Femur (tissue), 1 donor: ENCODE measurements at regions not wholly inside any gene's neighbourhood (a gene's known extent, or its start where the extent isn't known, plus 50 kb on each side); places are given as distances from the start of the nearest gene placed in this dataset.

Source experiments
- DNase-seq: peaks from one replicate; pipeline ENCODE4 v3.0.0-alpha.2; 2017

- DNase-seq, result no peak
These were observed 267.9 kb downstream of the ENC1 start for GRCh38 chr5:74372502-74373064.

- DNase-seq, result no peak
These were observed 268.5 kb downstream of the ENC1 start for GRCh38 chr5:74372051-74372450.

GRCh38 chr5:74371621-74372020 lies 268.9 kb downstream of the ENC1 start:
- no peak for DNase-seq

- no peak for DNase-seq
These were observed 270.4 kb downstream of the ENC1 start for GRCh38 chr5:74370168-74370567.

- no peak for DNase-seq
These were observed 271.4 kb downstream of the ENC1 start for GRCh38 chr5:74369173-74369572.

- no peak for DNase-seq
These were observed 272.6 kb downstream of the ENC1 start for GRCh38 chr5:74367934-74368333.

- no peak for DNase-seq
These were observed 273.2 kb downstream of the ENC1 start for GRCh38 chr5:74367241-74367733.

GRCh38 chr5:74365723-74366122 lies 274.8 kb downstream of the ENC1 start:
- DNase-seq, result no peak

- DNase-seq, result no peak
These were observed 276.0 kb downstream of the ENC1 start for GRCh38 chr5:74364507-74364906.

GRCh38 chr5:74363603-74364205 lies 276.8 kb downstream of the ENC1 start:
- no peak for DNase-seq

GRCh38 chr5:74361406-74362358 lies 278.8 kb downstream of the ENC1 start:
- DNase-seq, result no peak

GRCh38 chr5:74360535-74361210 lies 279.9 kb downstream of the ENC1 start:
- no peak for DNase-seq

GRCh38 chr5:74357827-74358226 lies 282.7 kb downstream of the ENC1 start:
- no peak for DNase-seq

GRCh38 chr5:74356009-74356695 lies 284.4 kb downstream of the ENC1 start:
- DNase-seq, result no peak

- DNase-seq, result no peak
These were observed 285.3 kb downstream of the ENC1 start for GRCh38 chr5:74355041-74355824.

- no peak for DNase-seq
These were observed 288.3 kb downstream of the ENC1 start for GRCh38 chr5:74352256-74352655.

GRCh38 chr5:74342948-74343682 lies 297.4 kb downstream of the ENC1 start:
- no peak for DNase-seq

- DNase-seq, result no peak
These were observed 298.3 kb downstream of the ENC1 start for GRCh38 chr5:74342182-74342581.

GRCh38 chr5:74341221-74341620 lies 299.3 kb downstream of the ENC1 start:
- no peak for DNase-seq

- no peak for DNase-seq
These were observed 300.1 kb downstream of the ENC1 start for GRCh38 chr5:74340476-74340875.

- peak; percentile 39 for DNase-seq
These were observed 302.6 kb downstream of the ENC1 start for GRCh38 chr5:74337984-74338310.
